ENCODE measurements at regions not wholly inside any gene's neighbourhood (a gene's known extent, or its start where the extent isn't known, plus 50 kb on each side); places are given as distances from the start of the nearest gene placed in this dataset.

GRCh38 chr6:6711031-6711785, 122.7 kb downstream of the LY86 start:
- Mint-ChIP-seq H3K27ac (no peak overlapping the region), H3K27me3 (peaks cover 0 to 22% of the 10 kb centered on the region in 2 donors), H3K36me3 (no peaks in the 10 kb centered on the region), H3K4me1 (peaks cover 19 to 35% (median 29%) of the 10 kb centered on the region in 3 donors), H3K9me3 (peaks cover 0 to 4% (median 0%) of the 10 kb centered on the region in 3 donors), H3K4me3 (peak overlapping the region in 2 of 3 donors; percentile 36 to 76)
- 83% methylated on average over 6 of the region's 7 CpGs for WGBS (ENCODE audit: insufficient coverage)
- H3K27ac ChIP-seq (ENCODE audit: low read length) = no peak overlapping the region
- POLR2A ChIA-PET = no interaction called here
- peaks cover 18 to 22% of the 10 kb centered on the region in 2 experiments for H3K4me1 ChIP-seq (ENCODE audit: control insufficient read depth in 1 of 2, extremely low read depth in 1 of 2, insufficient read depth in 2 of 2, low read length in 2 of 2)
- H3K36me3 ChIP-seq (ENCODE audit: control insufficient read depth in 2 of 2, extremely low read depth in 1 of 2, insufficient read depth in 1 of 2, low read length in 1 of 2) = no peaks in the 10 kb centered on the region
- no peak for DNase-seq
- CTCF ChIA-PET = interaction anchor here in 1 of 2 donors (0.5 kb wide), 1 partner anchor 32 kb away, joined by 6 read pairs; no protein-coding TSS in a partner anchor
- H3K27me3 ChIP-seq (replicated peaks in 1 of 2; ENCODE audit: control insufficient read depth in 2 of 2, extremely low read depth in 1 of 2, insufficient read depth in 2 of 2, low read length in 1 of 2) = peaks cover 0 to 28% of the 10 kb centered on the region in 2 experiments
- H3K9me3 ChIP-seq = no peaks in the 10 kb centered on the region
- peak overlapping the region in 1 of 2 donors; percentile 35 for H3K4me3 ChIP-seq (ENCODE audit: control insufficient read depth in 1 of 2, extremely low read depth in 1 of 2, low read length in 1 of 2)
- ATAC-seq (replicated peaks in 1 of 4) = no peak

GRCh38 chr6:6711832-6712448, 123.4 kb downstream of the LY86 start:
- Histone ChIP-seq H3K9me3 (no peaks in the 10 kb centered on the region), H3K27me3 (replicated peaks in 1 of 2; ENCODE audit: control insufficient read depth in 2 of 2, extremely low read depth in 1 of 2, insufficient read depth in 2 of 2, low read length in 1 of 2) (peaks cover 0 to 28% of the 10 kb centered on the region in 2 experiments), H3K27ac (ENCODE audit: low read length) (no peak overlapping the region), H3K36me3 (ENCODE audit: control insufficient read depth in 2 of 2, extremely low read depth in 1 of 2, insufficient read depth in 1 of 2, low read length in 1 of 2) (no peaks in the 10 kb centered on the region), H3K4me1 (ENCODE audit: control insufficient read depth in 1 of 2, extremely low read depth in 1 of 2, insufficient read depth in 2 of 2, low read length in 2 of 2) (peaks cover 18 to 22% of the 10 kb centered on the region in 2 experiments), H3K4me3 (ENCODE audit: control insufficient read depth in 1 of 2, extremely low read depth in 1 of 2, low read length in 1 of 2) (peak overlapping the region in 1 of 2 donors; percentile 35)
- H3K27ac Mint-ChIP-seq = no peak overlapping the region
- H3K36me3 Mint-ChIP-seq = no peaks in the 10 kb centered on the region
- ChIA-PET CTCF (no interaction called here), POLR2A (no interaction called here)
- DNase-seq (peak in 11 of 35 experiments; percentile 4 to 39 (median 20)), ATAC-seq (replicated peaks in 1 of 4) (peak; percentile 79 to 93 (median 82))
- peaks cover 0 to 4% (median 0%) of the 10 kb centered on the region in 3 donors for H3K9me3 Mint-ChIP-seq
- H3K27me3 Mint-ChIP-seq = peaks cover 0 to 22% of the 10 kb centered on the region in 2 donors
- H3K4me3 Mint-ChIP-seq = peak overlapping the region in 2 of 3 donors; percentile 36 to 76
- WGBS (ENCODE audit: insufficient coverage) = 3% methylated on average over 5 of the region's 7 CpGs
- H3K4me1 Mint-ChIP-seq = peaks cover 19 to 35% (median 29%) of the 10 kb centered on the region in 3 donors

GRCh38 chr6:6712449-6713403, 124.2 kb downstream of the LY86 start:
- H3K27ac Mint-ChIP-seq = no peak overlapping the region
- Histone ChIP-seq H3K27me3 (replicated peaks in 1 of 2; ENCODE audit: control insufficient read depth in 2 of 2, extremely low read depth in 1 of 2, insufficient read depth in 2 of 2, low read length in 1 of 2) (peaks cover 0 to 25% of the 10 kb centered on the region in 2 experiments), H3K9me3 (no peaks in the 10 kb centered on the region), H3K4me1 (ENCODE audit: control insufficient read depth in 1 of 2, extremely low read depth in 1 of 2, insufficient read depth in 2 of 2, low read length in 2 of 2) (peaks cover 18 to 22% of the 10 kb centered on the region in 2 experiments), H3K27ac (ENCODE audit: low read length) (no peak overlapping the region), H3K36me3 (ENCODE audit: control insufficient read depth in 2 of 2, extremely low read depth in 1 of 2, insufficient read depth in 1 of 2, low read length in 1 of 2) (no peaks in the 10 kb centered on the region), H3K4me3 (ENCODE audit: control insufficient read depth in 1 of 2, extremely low read depth in 1 of 2, low read length in 1 of 2) (peak overlapping the region in 1 of 2 donors; percentile 35)
- ChIA-PET CTCF (interaction anchor here in 1 of 2 donors (0.7 kb wide), 1 partner anchor 104 kb away, joined by 6 read pairs; no protein-coding TSS in a partner anchor), POLR2A (interaction anchor here in 1 of 2 donors (0.6 kb wide), 1 partner anchor 265 kb away, joined by 5 read pairs; no protein-coding TSS in a partner anchor)
- peak in 5 of 35 experiments; percentile 5 to 18 (median 10) for DNase-seq
- peak; percentile 35 to 66 (median 53) for ATAC-seq (replicated peaks in 1 of 4)
- H3K36me3 Mint-ChIP-seq = no peaks in the 10 kb centered on the region
- H3K4me1 Mint-ChIP-seq = peaks cover 20 to 36% (median 29%) of the 10 kb centered on the region in 3 donors
- peaks cover 0 to 4% (median 0%) of the 10 kb centered on the region in 3 donors for H3K9me3 Mint-ChIP-seq
- peaks cover 0 to 22% of the 10 kb centered on the region in 2 donors for H3K27me3 Mint-ChIP-seq
- 52% methylated on average over 19 of the region's 25 CpGs for whole genome bisulfite sequencing (ENCODE audit: insufficient coverage)
- peak overlapping the region in 1 of 3 donors; percentile 76 for H3K4me3 Mint-ChIP-seq

- ChIA-PET CTCF (interaction anchor here in 1 of 2 donors (0.7 kb wide), 1 partner anchor 37 kb away, joined by 3 read pairs; no protein-coding TSS in a partner anchor), POLR2A (no interaction called here)
- DNase-seq = no peak
- WGBS (ENCODE audit: insufficient coverage) = 79% methylated on average over 3 of the region's 9 CpGs
- no peak overlapping the region for H3K4me3 ChIP-seq (ENCODE audit: control insufficient read depth in 1 of 2, extremely low read depth in 1 of 2, low read length in 1 of 2)
- H3K9me3 ChIP-seq = no peaks in the 10 kb centered on the region
- ATAC-seq (replicated peaks in 1 of 4) = no peak
- Mint-ChIP-seq H3K9me3 (peaks cover 0 to 2% (median 0%) of the 10 kb centered on the region in 3 donors), H3K4me1 (peaks cover 24 to 40% (median 32%) of the 10 kb centered on the region in 3 donors), H3K27ac (no peak overlapping the region), H3K27me3 (peaks cover 0 to 22% of the 10 kb centered on the region in 2 donors), H3K36me3 (no peaks in the 10 kb centered on the region), H3K4me3 (no peak overlapping the region)
- H3K27ac ChIP-seq (ENCODE audit: low read length) = no peak overlapping the region
- H3K27me3 ChIP-seq (replicated peaks in 1 of 2; ENCODE audit: control insufficient read depth in 2 of 2, extremely low read depth in 1 of 2, insufficient read depth in 2 of 2, low read length in 1 of 2) = peaks cover 0 to 25% of the 10 kb centered on the region in 2 experiments
- no peaks in the 10 kb centered on the region for H3K36me3 ChIP-seq (ENCODE audit: control insufficient read depth in 2 of 2, extremely low read depth in 1 of 2, insufficient read depth in 1 of 2, low read length in 1 of 2)
- peaks cover 18 to 24% of the 10 kb centered on the region in 2 experiments for H3K4me1 ChIP-seq (ENCODE audit: control insufficient read depth in 1 of 2, extremely low read depth in 1 of 2, insufficient read depth in 2 of 2, low read length in 2 of 2)
These were observed 125.1 kb downstream of the LY86 start for GRCh38 chr6:6713657-6714056.

GRCh38 chr6:6714118-6714897, 125.8 kb downstream of the LY86 start:
- DNase-seq (no peak), ATAC-seq (replicated peaks in 1 of 4) (no peak)
- POLR2A ChIA-PET = no interaction called here
- no peaks in the 10 kb centered on the region for H3K9me3 Mint-ChIP-seq
- WGBS (ENCODE audit: insufficient coverage) = 91% methylated on average over 9 of the region's 12 CpGs
- peaks cover 0 to 21% of the 10 kb centered on the region in 2 donors for H3K27me3 Mint-ChIP-seq
- no peak overlapping the region for H3K27ac Mint-ChIP-seq
- H3K4me1 Mint-ChIP-seq = peaks cover 24 to 40% (median 32%) of the 10 kb centered on the region in 3 donors
- Histone ChIP-seq H3K36me3 (ENCODE audit: control insufficient read depth in 2 of 2, extremely low read depth in 1 of 2, insufficient read depth in 1 of 2, low read length in 1 of 2) (no peaks in the 10 kb centered on the region), H3K4me1 (ENCODE audit: control insufficient read depth in 1 of 2, extremely low read depth in 1 of 2, insufficient read depth in 2 of 2, low read length in 2 of 2) (peaks cover 18 to 24% of the 10 kb centered on the region in 2 experiments), H3K4me3 (ENCODE audit: control insufficient read depth in 1 of 2, extremely low read depth in 1 of 2, low read length in 1 of 2) (no peak overlapping the region), H3K27me3 (replicated peaks in 1 of 2; ENCODE audit: control insufficient read depth in 2 of 2, extremely low read depth in 1 of 2, insufficient read depth in 2 of 2, low read length in 1 of 2) (peaks cover 0 to 25% of the 10 kb centered on the region in 2 experiments), H3K9me3 (no peaks in the 10 kb centered on the region), H3K27ac (ENCODE audit: low read length) (no peak overlapping the region)
- CTCF ChIA-PET = interaction anchor here (0.7 kb wide), 2 partner anchors 37 to 582 kb away, joined by 3 to 5 read pairs; no protein-coding TSS in a partner anchor
- H3K4me3 Mint-ChIP-seq = no peak overlapping the region
- no peaks in the 10 kb centered on the region for H3K36me3 Mint-ChIP-seq
